ENCODE measurements at regions not wholly inside any gene's neighbourhood (a gene's known extent, or its start where the extent isn't known, plus 50 kb on each side); places are given as distances from the start of the nearest gene placed in this dataset.

- TF ChIP-seq YY1 (IDR thresholded peaks at IDR 0.05; ENCODE audit: extremely low read depth, insufficient replicate concordance, low read depth, low read length) (no peak), REST (IDR thresholded peaks at IDR 0.05; ENCODE audit: low read depth) (no peak)
Measured at GRCh38 chr3:163983940-163984339, 1094.4 kb downstream of the SI start.

Measured in HCT116 (cell line).